Nephron progenitor cell (in vitro differentiated cells): ENCODE measurements at regions not wholly inside any gene's neighbourhood (a gene's known extent, or its start where the extent isn't known, plus 50 kb on each side); places are given as distances from the start of the nearest gene placed in this dataset.
A peak's percentile ranks its signal among the peaks of the same experiment; 100 is the strongest.

Source experiments
- DNase-seq: peaks from one replicate; pipeline ENCODE4 v3.0.0; 2021
- H3K27ac Mint-ChIP-seq: 2 replicates; pipeline ENCODE4 v1.8.0; 2021; ENCODE audit warnings: mild to moderate bottlenecking, moderate library complexity, mixed read lengths
- H3K27me3 Mint-ChIP-seq: 2 replicates; pipeline ENCODE4 v1.8.0; 2021; ENCODE audit warnings: mild to moderate bottlenecking, low read depth, mixed read lengths; ENCODE audit not compliant: poor library complexity
- H3K36me3 Mint-ChIP-seq: 2 replicates; pipeline ENCODE4 v1.8.0; 2021; ENCODE audit warnings: low read depth, mixed read lengths
- H3K4me1 Mint-ChIP-seq: 2 replicates; pipeline ENCODE4 v1.8.0; 2021; ENCODE audit warnings: mixed read lengths
- H3K4me3 Mint-ChIP-seq: 2 replicates; pipeline ENCODE4 v1.8.0; 2021; ENCODE audit warnings: mild to moderate bottlenecking, moderate library complexity, mixed read lengths
- H3K9me3 Mint-ChIP-seq: 2 replicates; pipeline ENCODE4 v1.8.0; 2021; ENCODE audit warnings: mild to moderate bottlenecking, moderate library complexity, mixed read lengths
- CTCF ChIP-seq: fragments of 200-600 bp; sonication (generic); IDR thresholded peaks from 2 replicates; pipeline ENCODE4 v1.5.0; 2021; ENCODE audit warnings: antibody characterized with exemption

- no peak for DNase-seq
- TF ChIP-seq CTCF, result no peak
- Mint-ChIP-seq H3K4me1 (no peaks in the 10 kb centered on the region), H3K27me3 (no peaks in the 10 kb centered on the region), H3K9me3 (no peaks in the 10 kb centered on the region), H3K27ac (no peak overlapping the region), H3K4me3 (no peak overlapping the region), H3K36me3 (no peaks in the 10 kb centered on the region)
Measured at GRCh38 chr14:83534995-83535394, 1994.9 kb upstream of the FLRT2 start.

GRCh38 chr14:83535444-83535843 lies 1994.5 kb upstream of the FLRT2 start:
- Mint-ChIP-seq H3K36me3 (no peaks in the 10 kb centered on the region), H3K4me1 (no peaks in the 10 kb centered on the region), H3K27ac (no peak overlapping the region), H3K9me3 (no peaks in the 10 kb centered on the region), H3K4me3 (no peak overlapping the region), H3K27me3 (no peaks in the 10 kb centered on the region)
- TF ChIP-seq CTCF, result no peak
- no peak for DNase-seq

DNA sequence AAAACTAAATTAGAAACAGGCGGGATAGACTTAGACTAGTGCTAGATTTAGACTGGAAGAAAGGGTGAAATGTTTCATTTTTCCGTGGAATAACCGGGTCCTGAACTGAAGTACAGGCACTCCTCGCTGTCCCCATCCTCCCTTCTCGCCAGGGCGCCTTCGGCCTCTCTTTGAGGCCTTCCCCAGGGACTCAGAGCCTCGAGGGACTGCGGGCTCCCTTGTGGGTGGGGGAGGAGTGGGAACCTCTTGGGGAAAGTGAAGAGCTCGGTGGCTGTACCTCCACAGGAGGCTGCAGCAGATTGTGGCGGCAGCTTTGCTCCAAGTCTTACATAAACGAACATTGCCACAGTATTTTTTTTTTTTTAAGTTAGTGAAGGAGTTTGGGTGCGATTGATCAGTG lies 1988.8 kb upstream of the FLRT2 start:
- Mint-ChIP-seq H3K27me3 (no peaks in the 10 kb centered on the region), H3K9me3 (no peaks in the 10 kb centered on the region), H3K4me3 (no peak overlapping the region), H3K36me3 (no peaks in the 10 kb centered on the region), H3K4me1 (no peaks in the 10 kb centered on the region), H3K27ac (no peak overlapping the region)
- TF ChIP-seq CTCF, result no peak
- no peak for DNase-seq

DNA sequence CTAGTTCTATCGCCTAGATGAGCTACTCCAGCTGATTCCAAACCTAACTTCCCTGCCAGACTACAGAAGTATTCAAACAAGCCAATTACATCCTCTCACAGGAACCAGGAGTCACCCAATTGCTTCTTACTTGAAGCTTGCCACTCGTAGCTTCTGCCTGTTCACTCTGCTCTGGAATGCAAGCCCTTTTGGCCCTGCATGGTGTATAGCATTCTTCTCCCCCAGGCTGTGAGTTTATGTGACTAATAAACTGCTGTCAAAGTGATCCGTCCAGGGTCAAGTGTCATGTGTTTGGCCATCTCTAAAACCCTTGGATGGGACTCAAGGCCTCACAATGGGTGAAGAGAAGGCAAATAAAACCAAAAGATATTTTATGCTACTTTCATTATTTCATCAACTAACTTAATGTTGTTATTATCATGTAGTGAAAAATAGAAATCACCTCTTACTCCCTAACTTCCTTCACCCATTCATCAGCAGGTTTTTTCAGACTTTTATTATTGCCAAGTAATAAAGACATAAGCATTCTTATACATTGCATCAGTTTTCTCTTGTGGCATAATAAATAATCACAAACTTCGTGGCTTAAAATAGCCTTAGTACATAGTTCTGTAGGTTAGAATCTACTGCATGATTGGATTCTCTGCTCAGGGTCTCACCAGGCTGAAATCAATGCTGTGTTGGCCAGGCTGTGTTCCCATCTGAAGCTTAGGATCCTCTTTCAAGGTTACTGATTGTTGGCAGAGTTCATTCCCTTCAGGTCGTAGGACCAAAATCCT lies 1981.7 kb upstream of the FLRT2 start:
- TF ChIP-seq CTCF, result no peak
- Mint-ChIP-seq H3K4me3 (no peak overlapping the region), H3K4me1 (peaks cover 14% of the 10 kb centered on the region), H3K36me3 (no peaks in the 10 kb centered on the region), H3K27me3 (no peaks in the 10 kb centered on the region), H3K27ac (peak overlapping the region; percentile 80), H3K9me3 (no peaks in the 10 kb centered on the region)
- no peak for DNase-seq

DNA sequence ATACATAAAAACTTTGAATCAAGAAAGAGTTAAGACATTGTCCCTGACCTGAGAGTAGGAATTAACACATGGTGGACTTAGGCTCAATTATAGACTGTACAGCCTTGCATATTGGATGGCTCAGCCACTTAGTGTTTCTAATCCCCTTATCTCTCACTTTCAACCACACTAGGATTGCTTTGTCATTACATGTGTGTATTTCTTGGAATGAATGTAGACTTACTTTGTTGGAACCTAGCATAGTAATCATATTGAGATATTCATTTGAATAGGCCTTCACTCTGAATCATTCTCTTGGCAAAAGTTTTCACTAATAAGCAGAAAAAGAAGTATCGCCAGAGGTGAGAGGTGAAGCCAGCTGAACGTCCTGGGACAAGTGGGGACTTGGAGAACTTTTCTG lies 1973.9 kb upstream of the FLRT2 start:
- Mint-ChIP-seq H3K27ac (no peak overlapping the region), H3K27me3 (no peaks in the 10 kb centered on the region), H3K4me1 (no peaks in the 10 kb centered on the region), H3K9me3 (no peaks in the 10 kb centered on the region), H3K4me3 (no peak overlapping the region), H3K36me3 (no peaks in the 10 kb centered on the region)
- TF ChIP-seq CTCF, result no peak
- no peak for DNase-seq
